ENCODE measurements at regions not wholly inside any gene's neighbourhood (a gene's known extent, or its start where the extent isn't known, plus 50 kb on each side); places are given as distances from the start of the nearest gene placed in this dataset.

DNA sequence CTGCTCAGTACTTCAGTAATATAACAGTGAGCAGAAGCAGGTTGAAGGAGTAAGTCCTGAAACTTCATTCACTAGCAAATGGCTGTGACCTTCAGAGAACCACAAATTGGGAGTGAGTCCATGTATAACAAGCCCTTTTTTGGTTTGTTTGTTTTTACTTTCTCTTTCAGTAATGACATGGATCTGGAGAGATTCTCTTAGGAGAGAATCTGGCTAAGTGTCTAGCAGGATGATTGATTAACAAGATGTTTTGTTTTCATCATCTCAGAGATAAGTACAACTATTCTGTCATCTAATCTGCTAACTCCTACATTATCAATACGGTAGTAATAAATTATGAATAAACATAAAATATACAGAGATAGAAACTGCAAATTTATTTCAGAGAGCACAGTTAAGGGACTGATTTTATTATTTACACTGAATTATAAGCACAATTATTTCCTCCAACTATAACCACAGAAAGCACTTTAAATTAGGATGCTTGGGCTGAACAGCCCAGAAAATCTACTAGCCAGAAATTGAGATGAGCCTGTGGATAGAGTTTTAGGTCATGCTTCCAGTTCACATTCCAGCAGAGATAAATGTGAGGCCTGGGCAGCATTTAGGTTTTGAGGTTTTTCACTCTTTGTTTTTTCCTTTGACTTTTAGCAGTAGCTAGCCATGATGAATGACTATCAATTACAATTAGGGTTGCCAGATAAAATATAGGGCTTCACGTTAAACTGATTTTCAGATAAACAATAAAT lies 429.3 kb upstream of the FAT3 start:
- Histone ChIP-seq H3K36me3 (ENCODE audit: control insufficient read depth, insufficient read depth, low read length) (no peaks in the 10 kb centered on the region), H4K91ac (ENCODE audit: insufficient read depth, low read depth, low read length) (no peak overlapping the region), H3K4me2 (ENCODE audit: low read depth, low read length) (no peak overlapping the region), H3K18ac (ENCODE audit: low read depth, low read length) (no peak overlapping the region), H3K4me1 (ENCODE audit: control insufficient read depth, insufficient read depth, low read length) (no peaks in the 10 kb centered on the region), H2BK5ac (ENCODE audit: low read depth, low read length, poor library complexity, severe bottlenecking) (no peak overlapping the region), H3K9me3 (ENCODE audit: control insufficient read depth, insufficient read depth, low read length) (peaks cover 3% of the 10 kb centered on the region), H3K56ac (ENCODE audit: extremely low read depth, insufficient read depth, low read length) (no peak overlapping the region), H3K27ac (ENCODE audit: insufficient read depth, low read length) (no peak overlapping the region), H3K4ac (ENCODE audit: low read depth, low read length) (no peak overlapping the region), H3K23ac (ENCODE audit: low read depth, low read length) (no peak overlapping the region), H4K20me1 (ENCODE audit: insufficient read depth, low read length) (no peaks in the 10 kb centered on the region), H3K9me1 (ENCODE audit: insufficient read depth, low read length) (no peaks in the 10 kb centered on the region), H2BK15ac (ENCODE audit: low read depth, low read length) (no peak overlapping the region), H3K79me1 (ENCODE audit: low read depth in 1 of 2, low read length in 2 of 2) (no peaks in the 10 kb centered on the region), H3K4me3 (ENCODE audit: insufficient read depth, low read depth, low read length) (no peak overlapping the region), H2BK20ac (ENCODE audit: low read depth, low read length) (no peak overlapping the region), H4K5ac (ENCODE audit: low read depth, low read length) (no peak overlapping the region), H2AK5ac (ENCODE audit: low read depth, low read length) (no peak overlapping the region), H2AK9ac (replicated peaks; ENCODE audit: low read depth, low read length, poor library complexity) (no peak overlapping the region), H2BK120ac (ENCODE audit: low read depth, low read length) (no peak overlapping the region), H3K27me3 (ENCODE audit: control insufficient read depth, insufficient read depth, low read length) (no peaks in the 10 kb centered on the region), H2AFZ (replicated peaks; ENCODE audit: low read length, poor library complexity) (no peak overlapping the region), H4K8ac (ENCODE audit: low read depth in 2 of 2, low read length in 2 of 2) (no peak overlapping the region), H3K9ac (ENCODE audit: low read depth, low read length) (no peak overlapping the region), H3K14ac (replicated peaks; ENCODE audit: low read depth, low read length) (no peak overlapping the region)
- ChIA-PET POLR2A (ENCODE audit: unreplicated experiment) (no interaction called here), CTCF (no interaction called here)
- no CpG with 5 or more reads among the region's 2 CpGs for WGBS, 2 experiments (ENCODE audit: extremely low coverage in 2 of 2, insufficient read length in 1 of 2)
- no peak for DNase-seq
- intact Hi-C loops (cut with micrococcal nuclease): no loop called here
- no peak for TF ChIP-seq RAD21 (IDR thresholded peaks at IDR 0.05; ENCODE audit: low read length)
- no peak for TF ChIP-seq MXI1 (IDR thresholded peaks at IDR 0.05; ENCODE audit: borderline replicate concordance, low read depth, low read length)
- no peak for TF ChIP-seq RFX5 (IDR thresholded peaks at IDR 0.05; ENCODE audit: low read depth, low read length)
- no peak for TF ChIP-seq ELK1 (IDR thresholded peaks at IDR 0.05; ENCODE audit: borderline replicate concordance, low read depth, low read length)
- TF ChIP-seq FOS (IDR thresholded peaks at IDR 0.05; ENCODE audit: low read depth, low read length): no peak
- TF ChIP-seq, protein P1, sequence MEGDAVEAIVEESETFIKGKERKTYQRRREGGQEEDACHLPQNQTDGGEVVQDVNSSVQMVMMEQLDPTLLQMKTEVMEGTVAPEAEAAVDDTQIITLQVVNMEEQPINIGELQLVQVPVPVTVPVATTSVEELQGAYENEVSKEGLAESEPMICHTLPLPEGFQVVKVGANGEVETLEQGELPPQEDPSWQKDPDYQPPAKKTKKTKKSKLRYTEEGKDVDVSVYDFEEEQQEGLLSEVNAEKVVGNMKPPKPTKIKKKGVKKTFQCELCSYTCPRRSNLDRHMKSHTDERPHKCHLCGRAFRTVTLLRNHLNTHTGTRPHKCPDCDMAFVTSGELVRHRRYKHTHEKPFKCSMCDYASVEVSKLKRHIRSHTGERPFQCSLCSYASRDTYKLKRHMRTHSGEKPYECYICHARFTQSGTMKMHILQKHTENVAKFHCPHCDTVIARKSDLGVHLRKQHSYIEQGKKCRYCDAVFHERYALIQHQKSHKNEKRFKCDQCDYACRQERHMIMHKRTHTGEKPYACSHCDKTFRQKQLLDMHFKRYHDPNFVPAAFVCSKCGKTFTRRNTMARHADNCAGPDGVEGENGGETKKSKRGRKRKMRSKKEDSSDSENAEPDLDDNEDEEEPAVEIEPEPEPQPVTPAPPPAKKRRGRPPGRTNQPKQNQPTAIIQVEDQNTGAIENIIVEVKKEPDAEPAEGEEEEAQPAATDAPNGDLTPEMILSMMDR (conservative IDR thresholded peaks at IDR 0.05; ENCODE audit: low read depth, low read length): no peak
- no peak for TF ChIP-seq CHD1 (IDR thresholded peaks at IDR 0.05; ENCODE audit: low read depth, low read length)
- TF ChIP-seq USF2 (IDR thresholded peaks at IDR 0.05; ENCODE audit: low read depth, low read length): no peak
- no peak for TF ChIP-seq MAZ (IDR thresholded peaks at IDR 0.05; ENCODE audit: borderline replicate concordance, low read depth, low read length)
- TF ChIP-seq SMC3 (IDR thresholded peaks at IDR 0.05; ENCODE audit: low read depth, low read length): no peak
- TF ChIP-seq MAFK (IDR thresholded peaks at IDR 0.05; ENCODE audit: low read depth, low read length): no peak
- no peak for TF ChIP-seq CEBPB (IDR thresholded peaks at IDR 0.05; ENCODE audit: low read depth, low read length)
- in situ Hi-C loops (cut with MboI; ENCODE audit: low sequenced_read_pairs): no loop called here
- no peak for ATAC-seq (ENCODE audit: low read depth)
- no TSS peak for BruUV-seq (replicated peaks)
- dilution Hi-C loops (cut with HindIII; ENCODE audit: low sequenced_read_pairs, unreplicated experiment): no loop called here

Measured in IMR-90 (cell line).